NOMO-1 treated with dmso at 0.1 percent for 144 hours (cell line): ENCODE measurements at regions not wholly inside any gene's neighbourhood (a gene's known extent, or its start where the extent isn't known, plus 50 kb on each side); places are given as distances from the start of the nearest gene placed in this dataset.
"Not testable (repeated sequence)": the region's sequence is repeated elsewhere in the genome, so short reads cannot be mapped to it uniquely, and the experiment has no call there.

Experiments used
- DNase-seq: peaks from one replicate; lab custom pipeline; 2025; ENCODE audit not compliant: unreplicated experiment; lab: John Stamatoyannopoulos, UW

DNA sequence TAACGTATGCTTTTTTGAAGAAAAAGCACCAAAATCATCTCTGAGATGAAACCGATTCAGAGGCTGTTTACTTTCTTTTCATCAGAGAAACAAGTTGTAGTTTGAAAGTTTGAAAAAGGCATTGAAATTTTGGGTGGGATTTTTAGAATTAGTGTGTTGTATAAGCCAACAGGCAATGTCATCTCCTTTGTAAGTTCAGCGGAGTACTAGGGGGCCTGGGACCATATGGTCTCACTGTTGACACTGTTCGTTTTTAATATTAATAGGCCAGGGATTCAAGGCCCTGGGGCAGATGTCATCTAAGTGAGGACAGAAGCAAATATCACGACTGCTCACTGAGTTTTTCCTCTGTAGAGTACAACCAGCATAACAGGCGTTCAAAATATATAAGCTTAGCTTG lies 256.2 kb upstream of the RARB start:
- DNase-seq: no peak

DNA sequence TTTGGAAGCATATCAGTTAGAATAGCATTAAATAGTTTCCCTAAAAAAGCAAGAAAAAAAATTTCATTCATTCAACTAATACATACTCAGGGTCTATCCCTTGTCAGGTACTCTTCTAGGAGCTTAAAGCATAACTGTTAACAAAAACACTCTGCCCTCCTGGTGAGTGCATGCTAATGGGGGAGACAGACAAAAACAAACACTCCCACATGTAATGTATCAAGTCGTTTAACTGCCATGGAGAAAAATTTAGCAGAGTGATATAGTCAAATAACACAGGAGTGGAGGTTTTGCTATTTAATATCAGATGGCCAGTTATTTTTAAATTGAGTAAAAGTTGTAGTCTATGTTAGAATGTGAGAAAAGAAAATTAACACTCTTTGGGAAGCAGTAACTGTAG lies 254.5 kb upstream of the RARB start:
- DNase-seq: no peak

DNA sequence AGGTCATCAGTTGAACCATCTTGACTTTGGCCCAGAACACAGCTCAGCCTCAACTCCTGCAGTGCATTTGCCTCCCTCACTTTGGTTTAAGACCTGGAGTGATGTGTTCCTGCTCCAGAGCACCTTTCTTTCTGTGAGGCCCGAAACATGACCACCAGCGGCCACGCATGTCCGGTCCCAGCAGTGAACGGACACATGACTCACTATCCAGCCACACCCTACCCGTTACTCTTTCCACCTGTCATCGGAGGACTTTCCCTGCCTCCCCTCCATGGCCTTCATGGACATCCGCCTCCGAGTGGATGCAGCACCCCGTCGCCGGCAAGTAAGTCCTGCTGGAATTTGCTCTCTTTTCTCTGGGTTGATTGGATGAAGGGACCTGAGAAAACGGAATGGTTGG lies 253.8 kb upstream of the RARB start:
- no peak for DNase-seq

DNA sequence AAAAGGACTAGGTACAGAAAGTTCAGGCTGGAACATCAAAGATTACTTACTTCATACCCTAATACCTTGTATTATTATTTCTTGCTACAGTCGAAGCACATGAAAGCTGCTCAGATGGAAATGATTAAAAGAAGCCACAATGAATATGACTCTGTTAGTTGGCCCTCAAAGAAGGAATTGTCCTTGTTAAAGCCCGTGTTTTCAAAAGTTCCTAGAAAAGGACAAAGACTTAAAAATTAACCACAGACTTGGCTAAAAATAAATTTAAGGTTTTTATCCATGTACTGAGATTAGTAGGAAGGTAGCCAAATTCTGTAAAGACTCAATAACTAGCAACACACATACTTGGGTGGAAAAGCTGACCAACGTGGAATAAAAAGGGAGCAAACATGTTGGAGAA lies 251.0 kb upstream of the RARB start:
- no peak for DNase-seq

DNA sequence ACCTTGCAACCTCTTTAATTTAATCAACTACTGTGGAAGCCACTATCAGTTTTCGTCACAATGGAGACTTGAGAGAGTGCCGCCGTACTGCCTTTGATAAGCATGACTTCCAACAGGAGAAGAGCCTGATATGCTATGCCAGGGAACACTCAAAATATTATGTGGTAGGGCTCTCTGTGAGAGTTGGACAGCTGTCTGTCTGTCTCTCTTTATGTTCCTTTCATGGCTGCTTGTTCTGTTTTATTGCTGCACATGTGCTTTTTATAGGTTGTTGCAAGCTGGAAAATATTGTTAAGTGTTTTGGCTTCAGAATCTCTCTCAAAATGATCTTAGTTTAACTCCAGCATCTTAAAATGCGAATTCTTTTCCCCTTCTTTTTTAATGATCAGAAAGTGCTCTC lies 249.4 kb upstream of the RARB start:
- DNase-seq: no peak

DNA sequence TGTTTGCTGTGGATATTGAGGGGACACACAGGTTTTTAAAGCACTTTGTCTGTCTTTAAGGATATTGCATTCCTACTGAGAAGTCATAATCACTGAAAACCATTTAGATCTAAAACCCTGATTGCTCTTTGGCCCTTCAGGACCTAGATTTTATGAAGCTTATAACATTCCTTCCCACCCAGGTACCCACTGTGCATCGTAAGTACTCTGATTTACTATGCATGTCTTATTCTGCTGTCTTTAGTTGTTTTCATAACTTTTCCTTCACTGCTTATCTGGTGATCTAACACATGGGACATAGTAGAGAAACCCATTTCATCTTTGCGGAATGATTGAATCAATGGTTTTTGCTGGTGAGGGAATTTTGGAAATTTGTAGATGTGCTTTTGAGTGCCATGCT lies 247.0 kb upstream of the RARB start:
- no peak for DNase-seq

DNA sequence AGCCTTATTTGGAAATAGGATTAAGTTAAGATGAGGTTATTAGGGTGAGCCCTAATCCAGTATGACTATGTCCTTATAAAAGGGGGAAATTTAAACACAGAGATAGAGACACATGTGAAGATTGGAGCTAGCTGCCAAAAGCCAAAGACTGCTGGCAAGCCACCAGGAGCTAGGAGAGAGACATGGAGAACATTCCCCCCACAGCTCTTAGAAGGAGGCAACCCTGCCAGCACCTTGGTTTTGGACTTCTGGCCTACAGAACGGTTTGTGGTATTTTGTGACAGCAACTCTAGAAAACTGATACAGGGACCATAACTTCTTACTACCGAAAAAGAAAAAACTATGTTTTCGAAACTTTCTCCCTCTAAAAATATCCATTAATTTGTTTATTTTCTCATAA lies 245.3 kb upstream of the RARB start:
- no peak for DNase-seq

DNA sequence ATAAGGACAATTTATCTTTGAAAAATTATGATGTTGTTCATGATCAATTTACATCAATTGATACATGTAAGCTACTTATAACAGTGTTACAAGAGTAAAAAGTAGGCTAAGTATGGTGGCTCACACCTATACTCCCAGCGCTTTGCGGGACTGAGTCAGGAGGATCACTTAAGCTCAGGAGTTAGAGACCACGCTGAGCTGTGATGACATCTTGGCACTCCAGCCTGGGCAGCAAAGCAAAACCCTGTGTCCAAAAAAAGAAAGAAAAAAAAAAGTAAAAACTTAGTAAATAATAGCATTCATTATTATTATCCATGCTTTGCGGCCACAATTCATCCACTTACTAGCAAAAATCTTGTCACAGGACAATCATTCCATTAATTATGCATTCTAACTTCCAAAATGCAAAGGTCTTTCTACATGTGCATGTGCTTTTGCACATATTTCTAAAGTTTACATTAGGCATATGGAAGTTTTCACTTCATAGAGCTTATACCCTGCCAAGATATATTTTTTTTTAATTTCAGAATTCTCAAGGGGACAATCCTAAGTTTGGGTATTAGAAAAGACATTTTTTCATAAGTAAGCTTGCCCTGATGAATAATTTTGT lies 243.3 kb upstream of the RARB start:
- no peak for DNase-seq

DNA sequence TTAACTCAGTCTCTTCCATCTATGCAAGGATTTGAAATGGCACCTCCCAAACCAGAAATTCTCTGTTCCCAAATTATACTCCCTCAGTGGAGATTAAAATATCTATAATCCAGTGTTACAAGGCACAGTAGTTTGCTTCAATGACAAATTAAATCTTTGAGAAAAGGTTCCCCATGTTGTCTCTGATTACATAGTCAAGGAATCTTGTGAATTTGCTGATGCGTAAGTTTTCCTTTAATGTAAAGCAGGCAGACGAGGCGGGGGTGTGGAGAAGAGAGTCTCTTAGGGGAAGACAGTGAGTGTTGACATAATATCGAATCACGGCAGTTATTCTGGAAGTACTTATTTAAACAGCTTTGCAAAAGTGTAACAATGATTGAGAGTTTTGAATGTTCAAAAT lies 236.4 kb upstream of the RARB start:
- DNase-seq: no peak

DNA sequence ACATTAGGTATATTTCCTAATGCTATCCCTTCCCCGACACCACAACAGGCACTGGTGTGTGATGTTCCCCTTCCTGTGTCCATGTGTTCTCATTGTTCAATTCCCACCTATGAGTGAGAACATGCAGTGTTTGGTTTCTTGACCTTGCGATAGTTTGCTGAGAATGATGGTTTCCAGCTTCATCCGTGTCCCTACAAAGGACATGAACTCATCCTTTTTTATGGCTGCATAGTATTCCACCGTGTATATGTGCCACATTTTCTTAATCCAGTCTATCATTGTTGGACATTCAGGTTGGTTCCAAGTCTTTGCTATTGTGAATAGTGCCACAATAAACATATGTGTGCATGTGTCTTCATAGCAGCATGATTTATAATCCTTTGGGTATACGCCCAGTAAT lies 228.5 kb upstream of the RARB start:
- DNase-seq: not testable (repeated sequence)

DNA sequence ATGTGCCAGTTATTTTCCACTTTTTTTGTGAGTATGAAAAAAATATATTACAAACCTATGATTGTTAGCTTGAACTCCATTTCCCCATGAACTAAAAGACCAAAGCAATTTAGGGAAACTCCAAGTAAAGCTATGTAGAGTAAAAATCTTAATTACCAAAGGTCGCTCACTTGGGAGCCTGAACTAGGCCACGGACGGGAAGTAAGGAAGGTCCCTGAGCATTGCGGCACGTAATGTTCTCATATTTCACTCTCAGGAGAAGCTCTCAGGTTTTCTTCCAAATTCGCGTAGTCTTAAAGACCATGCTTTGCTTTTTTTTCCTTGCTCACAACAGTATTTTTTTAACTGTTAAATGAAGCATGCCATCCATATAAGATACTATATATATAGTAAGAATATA lies 215.3 kb upstream of the RARB start:
- no peak for DNase-seq

DNA sequence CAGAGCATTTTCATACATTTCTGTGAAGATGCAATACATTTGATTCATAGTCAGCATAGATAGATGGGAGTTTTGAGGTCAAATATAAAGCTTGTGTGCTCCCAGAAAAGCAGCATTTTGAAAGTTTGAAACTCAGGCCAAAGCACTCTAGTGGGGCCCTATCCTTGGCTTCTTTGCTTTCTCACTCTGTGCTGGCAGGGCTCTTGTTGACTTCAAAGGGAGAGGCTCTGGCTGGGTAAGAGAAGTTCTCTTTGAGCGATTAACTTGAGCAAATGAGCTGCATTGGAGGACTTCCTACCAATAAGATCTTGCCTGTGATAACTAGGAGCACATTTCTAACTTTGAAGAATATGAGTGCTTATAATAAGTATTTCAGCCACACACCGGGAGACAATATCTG lies 214.0 kb upstream of the RARB start:
- DNase-seq: no peak

DNA sequence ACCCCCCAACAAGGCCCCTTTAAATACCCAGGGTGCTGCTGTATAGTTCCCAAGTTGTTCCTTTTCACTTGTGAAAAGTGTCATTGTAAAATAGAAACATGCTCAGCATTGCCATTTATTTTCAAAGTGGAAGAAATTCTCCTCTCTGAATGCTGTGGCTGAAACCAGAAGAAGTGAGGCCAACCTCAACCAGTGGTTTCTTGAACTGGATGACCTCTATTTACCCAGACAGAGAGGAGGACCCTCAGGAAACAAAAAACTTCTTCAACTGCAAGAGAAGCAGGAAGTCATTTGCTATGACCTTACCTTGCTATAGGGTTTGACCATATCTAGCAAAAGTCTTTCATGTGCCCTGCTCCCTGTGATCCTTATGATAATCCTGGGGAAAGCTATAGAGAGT lies 209.7 kb upstream of the RARB start:
- DNase-seq: no peak

DNA sequence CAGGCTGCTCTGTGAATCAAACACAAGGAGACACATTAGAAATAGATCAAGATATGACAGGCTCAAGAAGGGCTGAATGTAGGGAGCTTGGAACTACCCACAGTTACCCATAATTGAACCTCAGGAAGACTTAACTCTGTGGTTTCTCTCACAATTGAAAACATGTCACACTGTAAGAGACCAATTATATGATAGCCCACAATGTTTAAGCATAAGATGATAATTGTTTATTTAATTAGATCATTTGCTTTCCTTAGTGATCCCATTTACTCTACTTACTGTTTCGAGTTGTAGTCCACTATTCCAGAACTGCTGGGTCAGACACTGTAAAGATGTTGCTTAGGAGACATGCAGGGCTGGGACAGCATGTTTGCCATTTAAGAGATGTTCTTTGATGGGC lies 201.3 kb upstream of the RARB start:
- DNase-seq: no peak

DNA sequence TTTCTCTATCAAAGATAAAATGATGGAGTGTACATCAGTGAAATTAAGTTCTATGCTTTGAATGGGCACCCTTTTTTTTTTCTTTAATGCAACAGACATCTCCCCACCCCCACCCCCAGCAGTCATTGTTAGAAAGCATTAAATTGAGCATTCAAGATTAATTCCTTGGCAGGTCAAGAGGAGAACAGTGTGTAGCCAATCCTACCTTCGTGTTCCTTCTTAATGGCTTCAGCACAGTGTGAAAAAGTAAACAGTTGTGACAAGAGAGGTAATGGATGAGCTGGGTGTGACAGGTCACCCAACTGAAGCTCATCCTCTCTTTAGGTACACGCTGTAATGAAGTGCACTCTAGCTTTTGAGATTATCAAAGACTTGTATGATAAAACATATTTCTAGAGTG lies 198.5 kb upstream of the RARB start:
- no peak for DNase-seq

DNA sequence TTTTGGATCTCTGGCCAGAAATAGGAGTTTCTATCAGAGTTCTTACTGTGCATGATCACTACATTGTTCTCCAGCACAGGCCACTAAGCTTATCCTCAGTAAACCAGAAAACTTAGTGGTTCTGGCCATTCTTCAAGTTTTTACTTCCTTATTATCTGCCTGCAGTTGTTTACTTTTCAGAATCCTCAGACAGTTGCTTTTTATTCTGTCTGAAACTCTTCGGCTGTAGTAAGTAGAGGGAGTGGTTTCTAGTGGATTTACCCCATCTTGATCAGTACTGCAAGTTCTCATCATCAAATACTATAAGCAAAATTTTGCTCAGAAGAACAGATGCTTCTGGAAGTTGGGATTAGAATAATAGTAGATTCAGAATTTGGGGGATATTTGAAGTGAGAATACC lies 193.0 kb upstream of the RARB start:
- DNase-seq: no peak

DNA sequence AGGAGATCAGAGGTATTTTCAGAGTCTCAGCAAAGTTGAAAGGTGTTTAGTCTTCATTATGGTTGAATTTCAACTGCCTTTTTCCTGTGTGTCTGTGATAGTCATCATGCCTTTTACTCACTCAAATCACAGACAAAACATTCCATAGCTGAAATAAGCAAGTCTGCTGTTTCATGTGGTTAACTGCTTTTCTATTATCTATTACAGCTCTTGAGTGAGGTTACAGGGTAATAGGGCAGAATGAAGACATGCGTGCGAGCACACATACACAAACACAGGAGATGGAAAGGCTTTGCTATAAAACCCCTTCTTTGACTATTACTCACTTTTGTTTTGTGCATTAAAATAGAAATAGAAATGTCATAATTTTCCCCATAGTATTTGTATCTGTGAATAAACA lies 192.6 kb upstream of the RARB start:
- no peak for DNase-seq

DNA sequence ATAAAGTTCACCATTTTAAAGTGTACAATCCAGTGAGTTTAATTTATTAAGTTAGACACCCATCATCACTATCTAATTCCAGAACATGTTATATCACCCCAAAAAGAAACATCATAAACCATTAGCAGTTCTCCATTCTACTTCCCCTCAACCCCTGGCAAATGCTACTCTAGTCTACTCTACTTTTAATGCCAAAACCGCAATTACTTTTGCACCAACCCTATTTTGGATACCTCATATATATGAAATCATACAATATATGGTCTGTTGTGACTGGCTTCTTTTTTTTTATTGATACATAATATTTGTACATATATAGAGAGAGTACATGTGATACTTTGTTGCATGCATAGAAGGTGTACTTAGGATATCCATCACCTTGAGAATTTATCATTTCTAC lies 190.5 kb upstream of the RARB start:
- DNase-seq: no peak

DNA sequence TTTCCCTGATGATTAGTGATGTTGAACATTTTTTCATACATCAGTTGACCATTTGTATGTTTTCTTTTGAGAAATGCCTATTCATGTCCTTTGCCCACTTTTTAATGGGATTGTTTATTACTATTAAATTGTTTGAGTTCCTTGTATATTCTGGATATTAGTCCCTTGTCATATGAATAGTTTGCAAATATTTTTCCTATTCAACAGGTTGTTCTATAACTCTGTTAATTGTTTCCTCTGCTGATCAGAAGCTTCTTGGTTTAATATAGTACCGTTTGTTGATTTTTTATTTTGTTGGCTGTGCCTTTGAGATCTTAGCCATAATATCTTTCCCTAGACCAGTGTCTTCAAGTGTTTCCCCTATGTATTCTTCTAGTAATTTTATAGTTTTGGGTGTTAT lies 189.0 kb upstream of the RARB start:
- DNase-seq: no peak

DNA sequence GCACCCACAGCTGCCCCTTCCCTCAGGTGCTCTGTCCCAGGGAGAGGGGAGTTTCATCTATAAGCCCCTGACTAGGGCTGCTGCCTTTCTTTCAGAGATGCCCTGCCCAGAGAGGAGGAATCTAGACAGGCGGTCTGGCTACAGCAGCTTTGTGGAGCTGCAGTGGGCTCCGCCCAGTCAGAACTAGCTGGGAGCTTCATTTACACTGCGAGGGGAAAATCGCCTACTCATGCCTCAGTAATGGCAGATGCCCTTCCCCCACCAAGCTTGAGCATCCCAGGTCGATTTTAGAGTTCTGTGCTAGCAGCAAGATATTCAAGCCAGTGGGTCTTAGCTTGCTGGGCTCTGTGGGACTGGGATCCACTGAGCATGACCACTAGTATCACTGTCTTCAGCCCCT lies 181.2 kb upstream of the RARB start:
- no peak for DNase-seq

DNA sequence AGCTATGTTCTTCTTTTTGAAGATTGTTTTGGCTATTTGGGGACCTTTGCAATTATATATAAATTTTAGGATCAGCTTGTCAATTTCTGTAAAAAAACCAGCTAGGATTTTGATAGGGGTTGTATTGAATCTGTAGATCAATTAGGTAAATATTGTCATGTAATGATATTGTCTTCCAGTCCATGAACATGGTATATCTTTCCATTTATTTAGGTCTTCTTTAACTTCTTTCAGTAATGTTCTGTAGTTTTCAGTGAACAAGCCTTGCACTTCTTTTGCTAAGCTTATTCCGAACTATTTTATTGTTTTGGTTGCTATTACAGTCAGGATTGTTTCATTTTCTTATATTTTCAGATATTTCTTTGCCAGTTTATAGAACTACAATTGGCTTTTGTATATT lies 175.8 kb upstream of the RARB start:
- no peak for DNase-seq

DNA sequence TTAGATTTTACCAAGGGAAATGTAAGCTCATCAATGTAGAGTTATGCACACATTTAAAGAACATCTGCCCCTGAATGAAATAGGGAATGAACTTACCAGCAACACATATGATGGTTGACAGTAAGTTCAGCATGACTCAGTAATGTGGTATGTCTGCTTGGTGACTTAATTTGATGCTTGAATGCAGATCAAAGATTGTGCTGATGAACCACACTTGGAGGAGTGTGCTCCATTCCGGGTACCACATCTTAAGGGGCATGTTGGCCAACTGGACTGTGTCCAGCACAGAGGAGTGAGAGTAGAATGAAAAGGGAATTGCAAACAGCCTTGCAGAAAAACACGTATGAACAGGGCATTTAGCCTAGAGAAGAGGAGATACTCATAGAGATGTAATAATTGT lies 171.0 kb upstream of the RARB start:
- DNase-seq: no peak

DNA sequence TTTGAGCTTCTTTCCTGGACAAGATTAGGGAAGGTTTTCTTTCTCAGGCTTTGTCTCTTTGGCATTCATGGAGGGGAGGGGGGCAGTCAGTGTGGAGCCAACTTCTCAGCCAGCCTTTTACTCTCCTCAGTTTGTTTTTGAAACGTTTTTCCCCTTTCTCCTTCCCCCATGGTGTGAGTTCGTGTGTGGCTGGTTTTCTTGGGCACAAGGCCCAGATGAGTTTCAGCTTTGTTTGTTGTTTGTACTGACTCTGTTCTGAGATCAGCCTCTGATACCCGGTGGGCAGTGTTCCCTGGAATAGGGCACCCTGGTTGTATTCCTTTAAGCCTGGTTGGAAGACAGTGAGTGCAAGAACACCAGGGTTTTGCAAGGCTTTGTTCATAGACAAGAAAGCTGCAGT lies 168.2 kb upstream of the RARB start:
- no peak for DNase-seq

DNA sequence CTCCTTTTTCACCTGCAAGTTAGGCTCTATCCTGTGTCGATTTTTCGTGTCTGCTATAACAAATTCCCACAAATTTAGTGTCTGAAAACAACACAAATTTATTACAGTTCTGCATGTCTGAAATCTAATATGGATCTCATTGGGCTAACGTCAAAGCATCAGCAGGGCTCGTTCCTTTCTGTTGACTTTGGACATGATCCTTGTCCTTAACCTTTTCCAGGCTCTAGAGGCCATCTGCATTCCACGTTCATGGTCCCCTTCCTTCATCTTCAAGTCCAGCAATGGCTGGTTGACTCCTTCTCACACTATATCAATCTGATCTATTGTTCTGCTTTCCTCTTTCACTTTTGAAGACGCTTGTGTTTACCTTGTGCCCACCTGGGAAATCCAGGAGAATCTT lies 165.7 kb upstream of the RARB start:
- no peak for DNase-seq
